PFSK-1 (cell line): ENCODE measurements at regions not wholly inside any gene's neighbourhood (a gene's known extent, or its start where the extent isn't known, plus 50 kb on each side); places are given as distances from the start of the nearest gene placed in this dataset.

Experiments used
- FOXP2 ChIP-seq: optimal IDR thresholded peaks from 2 replicates; pipeline ENCODE3; 2011; ENCODE audit warnings: borderline replicate concordance, control low read depth, inconsistent platforms; ENCODE audit not compliant: insufficient read depth; ENCODE audit errors: extremely low read length, extremely low read depth
- POLR2AphosphoS5 ChIP-seq: IDR thresholded peaks from 2 replicates; pipeline ENCODE4 v1.6.1; 2012; ENCODE audit warnings: low read depth, mild to moderate bottlenecking, control low read depth, low read length, moderate library complexity
- REST ChIP-seq, 2 experiments: IDR thresholded peaks; 2 replicates each; pipeline versions ENCODE4 v1.6.1 to v1.8.0; 2011 to 2012; ENCODE audit warnings: low read depth in 2 of 2, low read length in 2 of 2, control low read depth in 1 of 2, inconsistent platforms in 1 of 2, mild to moderate bottlenecking in 1 of 2, moderate library complexity in 1 of 2; ENCODE audit not compliant: insufficient read depth in 1 of 2
- SIN3A ChIP-seq: IDR thresholded peaks from 2 replicates; pipeline ENCODE4 v1.6.1; 2012; ENCODE audit warnings: mild to moderate bottlenecking, low read length, moderate library complexity, borderline replicate concordance; ENCODE audit not compliant: insufficient read depth
- TAF1 ChIP-seq: IDR thresholded peaks from 2 replicates; pipeline ENCODE4 v1.6.1; 2012; ENCODE audit warnings: low read length, control low read depth, borderline replicate concordance; ENCODE audit not compliant: insufficient read depth

GRCh38 chr22:25453058-25453457 lies 111.4 kb upstream of the GRK3 start:
- TF ChIP-seq POLR2AphosphoS5 (no peak), FOXP2 (no peak), TAF1 (no peak), SIN3A (no peak), REST (IDR thresholded peaks at IDR 0.05; ENCODE audit: insufficient read depth in 1 of 2, low read depth in 2 of 2, low read length in 2 of 2) (no peak)

GRCh38 chr22:25453557-25453956 lies 110.9 kb upstream of the GRK3 start:
- TF ChIP-seq POLR2AphosphoS5 (no peak), TAF1 (no peak), REST (IDR thresholded peaks at IDR 0.05; ENCODE audit: insufficient read depth in 1 of 2, low read depth in 2 of 2, low read length in 2 of 2) (no peak), SIN3A (no peak), FOXP2 (no peak)

- TF ChIP-seq SIN3A (no peak), POLR2AphosphoS5 (no peak), FOXP2 (no peak), REST (IDR thresholded peaks at IDR 0.05; ENCODE audit: insufficient read depth in 1 of 2, low read depth in 2 of 2, low read length in 2 of 2) (no peak), TAF1 (no peak)
Observed at GRCh38 chr22:25461301-25461700, 103.2 kb upstream of the GRK3 start.

- TF ChIP-seq FOXP2, result no peak
- no peak for TF ChIP-seq POLR2AphosphoS5
- no peak for TF ChIP-seq TAF1
- TF ChIP-seq REST (IDR thresholded peaks at IDR 0.05; ENCODE audit: insufficient read depth in 1 of 2, low read depth in 2 of 2, low read length in 2 of 2), result no peak
- no peak for TF ChIP-seq SIN3A
Observed at GRCh38 chr22:25465949-25466348, 98.5 kb upstream of the GRK3 start.

GRCh38 chr22:25472382-25472781 lies 92.1 kb upstream of the GRK3 start:
- TF ChIP-seq POLR2AphosphoS5 (no peak), SIN3A (no peak), REST (IDR thresholded peaks at IDR 0.05; ENCODE audit: insufficient read depth in 1 of 2, low read depth in 2 of 2, low read length in 2 of 2) (no peak), TAF1 (no peak), FOXP2 (no peak)
